ENCODE measurements at regions not wholly inside any gene's neighbourhood (a gene's known extent, or its start where the extent isn't known, plus 50 kb on each side); places are given as distances from the start of the nearest gene placed in this dataset.

DNA sequence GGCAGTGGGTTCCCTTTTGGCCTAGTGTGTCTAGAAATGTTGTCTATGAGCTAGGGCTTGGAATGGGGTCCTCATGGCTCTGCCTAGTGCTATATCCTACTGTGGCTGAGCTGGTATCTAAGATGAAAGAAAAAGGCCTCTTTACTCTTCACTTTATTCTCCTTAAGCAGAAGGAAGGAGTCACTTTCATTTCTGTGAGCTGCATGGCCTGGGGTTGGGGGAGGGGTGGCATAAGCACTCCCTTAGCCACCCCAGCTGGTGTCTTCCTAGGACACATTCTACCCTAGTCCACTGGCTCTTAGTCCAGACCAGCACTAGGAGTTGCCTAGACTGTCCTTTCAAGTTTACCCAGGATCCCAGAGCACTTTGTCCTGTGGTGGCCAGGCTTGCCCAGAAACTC lies 1148.9 kb upstream of the CNTN5 start:
- no peaks in the 10 kb centered on the region for H3K36me3 ChIP-seq (ENCODE audit: control insufficient read depth in 2 of 2, insufficient read depth in 2 of 2, low read length in 1 of 2)
- H3K4me3 ChIP-seq (ENCODE audit: low read length in 2 of 2): no peak overlapping the region
- no peak overlapping the region for H3K27ac ChIP-seq (ENCODE audit: low read depth in 1 of 2, low read length in 1 of 2)
- no peaks in the 10 kb centered on the region for H3K27me3 ChIP-seq (ENCODE audit: control insufficient read depth in 2 of 2, insufficient read depth in 1 of 2, low read length in 1 of 2)
- no peaks in the 10 kb centered on the region for H3K4me1 ChIP-seq (ENCODE audit: control insufficient read depth in 2 of 2, insufficient read depth in 2 of 2, low read length in 2 of 2)
- peaks cover 0 to 5% of the 10 kb centered on the region in 2 donors for H3K9me3 ChIP-seq (ENCODE audit: control insufficient read depth in 2 of 2, insufficient read depth in 1 of 2, low read length in 1 of 2)
- no peak for DNase-seq (ENCODE audit: low read depth in 6 of 9, low spot score in 9 of 9)

DNA sequence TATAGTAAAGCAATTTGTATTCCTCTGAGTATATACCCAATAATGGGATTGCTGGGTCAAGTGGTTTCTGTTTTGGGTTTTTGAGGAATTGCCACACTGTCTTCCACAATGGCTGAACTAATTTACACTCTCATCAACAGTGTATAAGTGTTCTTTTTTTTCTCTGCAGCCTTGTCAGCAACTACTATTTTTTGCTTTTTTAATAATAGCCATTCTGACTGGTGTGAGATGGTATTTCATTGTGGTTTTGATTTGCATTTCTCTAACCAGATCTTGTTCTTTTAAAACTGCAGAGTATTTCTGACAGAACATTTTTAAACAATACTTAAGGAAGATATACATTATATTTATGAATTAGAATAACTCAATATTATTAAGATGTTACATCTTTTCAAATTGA lies 1140.5 kb upstream of the CNTN5 start:
- H3K4me3 ChIP-seq (ENCODE audit: low read length in 2 of 2): no peak overlapping the region
- H3K27me3 ChIP-seq (ENCODE audit: control insufficient read depth in 2 of 2, insufficient read depth in 1 of 2, low read length in 1 of 2): no peaks in the 10 kb centered on the region
- H3K27ac ChIP-seq (ENCODE audit: low read depth in 1 of 2, low read length in 1 of 2): no peak overlapping the region
- no peaks in the 10 kb centered on the region for H3K9me3 ChIP-seq (ENCODE audit: control insufficient read depth in 2 of 2, insufficient read depth in 1 of 2, low read length in 1 of 2)
- no peaks in the 10 kb centered on the region for H3K4me1 ChIP-seq (ENCODE audit: control insufficient read depth in 2 of 2, insufficient read depth in 2 of 2, low read length in 2 of 2)
- no peaks in the 10 kb centered on the region for H3K36me3 ChIP-seq (ENCODE audit: control insufficient read depth in 2 of 2, insufficient read depth in 2 of 2, low read length in 1 of 2)
- DNase-seq (ENCODE audit: low read depth in 6 of 9, low spot score in 9 of 9): no peak

DNA sequence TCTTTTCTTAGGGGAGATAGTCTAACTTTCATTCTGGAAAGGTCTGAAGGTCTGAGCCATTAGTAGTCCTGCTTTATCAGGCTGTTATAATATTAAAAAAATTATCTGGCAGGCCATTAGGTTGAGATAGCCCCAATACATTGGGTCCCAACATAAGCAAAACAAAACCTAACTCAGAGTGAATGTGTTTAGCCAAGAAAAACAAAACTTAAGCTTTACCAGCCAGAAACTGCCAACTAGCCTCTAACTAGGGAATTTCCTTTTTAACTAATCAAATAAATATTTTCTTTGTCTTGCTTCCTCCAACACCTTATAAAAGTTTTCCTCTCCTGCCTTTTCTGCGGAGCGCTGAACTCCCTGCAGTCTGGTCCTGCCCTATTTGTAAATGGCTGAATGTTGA lies 1137.7 kb upstream of the CNTN5 start:
- Histone ChIP-seq H3K27ac (ENCODE audit: low read depth in 1 of 2, low read length in 1 of 2) (no peak overlapping the region), H3K9me3 (ENCODE audit: control insufficient read depth in 2 of 2, insufficient read depth in 1 of 2, low read length in 1 of 2) (no peaks in the 10 kb centered on the region), H3K36me3 (ENCODE audit: control insufficient read depth in 2 of 2, insufficient read depth in 2 of 2, low read length in 1 of 2) (no peaks in the 10 kb centered on the region), H3K4me1 (ENCODE audit: control insufficient read depth in 2 of 2, insufficient read depth in 2 of 2, low read length in 2 of 2) (no peaks in the 10 kb centered on the region), H3K4me3 (ENCODE audit: low read length in 2 of 2) (no peak overlapping the region), H3K27me3 (ENCODE audit: control insufficient read depth in 2 of 2, insufficient read depth in 1 of 2, low read length in 1 of 2) (no peaks in the 10 kb centered on the region)
- WGBS: 94% methylated on average over 2 of the region's 2 CpGs
- DNase-seq (ENCODE audit: low read depth in 6 of 9, low spot score in 9 of 9): no peak

DNA sequence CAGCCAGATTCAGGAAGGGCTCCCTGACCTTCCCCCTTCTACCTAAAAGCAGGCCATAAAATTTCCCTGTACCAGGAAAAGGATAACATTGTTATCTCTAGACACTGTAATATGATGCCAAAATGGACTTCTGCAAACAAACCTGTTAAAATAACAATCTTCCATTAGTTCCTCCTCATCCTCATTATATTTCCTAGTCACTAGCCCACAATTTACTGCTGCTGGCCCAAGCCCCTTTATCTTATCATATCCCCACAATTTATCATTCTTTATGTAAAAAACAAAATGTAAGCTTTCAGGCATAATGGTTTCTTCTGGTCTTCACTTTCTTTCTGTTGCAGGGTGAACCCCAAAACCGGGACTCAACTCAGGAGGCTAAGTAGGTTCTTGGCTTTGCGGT lies 1132.1 kb upstream of the CNTN5 start:
- Histone ChIP-seq H3K27ac (ENCODE audit: low read depth in 1 of 2, low read length in 1 of 2) (no peak overlapping the region), H3K9me3 (ENCODE audit: control insufficient read depth in 2 of 2, insufficient read depth in 1 of 2, low read length in 1 of 2) (no peaks in the 10 kb centered on the region), H3K36me3 (ENCODE audit: control insufficient read depth in 2 of 2, insufficient read depth in 2 of 2, low read length in 1 of 2) (no peaks in the 10 kb centered on the region), H3K4me1 (ENCODE audit: control insufficient read depth in 2 of 2, insufficient read depth in 2 of 2, low read length in 2 of 2) (no peaks in the 10 kb centered on the region), H3K27me3 (ENCODE audit: control insufficient read depth in 2 of 2, insufficient read depth in 1 of 2, low read length in 1 of 2) (no peaks in the 10 kb centered on the region), H3K4me3 (ENCODE audit: low read length in 2 of 2) (no peak overlapping the region)
- WGBS: 94% methylated on average over 2 of the region's 2 CpGs
- no peak for DNase-seq (ENCODE audit: low read depth in 6 of 9, low spot score in 9 of 9)

- Histone ChIP-seq H3K27ac (ENCODE audit: low read depth in 1 of 2, low read length in 1 of 2) (no peak overlapping the region), H3K4me1 (ENCODE audit: control insufficient read depth in 2 of 2, insufficient read depth in 2 of 2, low read length in 2 of 2) (no peaks in the 10 kb centered on the region), H3K36me3 (ENCODE audit: control insufficient read depth in 2 of 2, insufficient read depth in 2 of 2, low read length in 1 of 2) (no peaks in the 10 kb centered on the region), H3K9me3 (ENCODE audit: control insufficient read depth in 2 of 2, insufficient read depth in 1 of 2, low read length in 1 of 2) (no peaks in the 10 kb centered on the region), H3K27me3 (ENCODE audit: control insufficient read depth in 2 of 2, insufficient read depth in 1 of 2, low read length in 1 of 2) (no peaks in the 10 kb centered on the region), H3K4me3 (ENCODE audit: low read length in 2 of 2) (no peak overlapping the region)
- WGBS: 90% methylated on average over 1 of the region's 1 CpG
- no peak for DNase-seq (ENCODE audit: low read depth in 6 of 9, low spot score in 9 of 9)
These were observed 1130.3 kb upstream of the CNTN5 start for GRCh38 chr11:97890466-97890865.

GRCh38 chr11:97893612-97894011 lies 1127.1 kb upstream of the CNTN5 start:
- H3K27ac ChIP-seq (ENCODE audit: low read depth in 1 of 2, low read length in 1 of 2): no peak overlapping the region
- DNase-seq (ENCODE audit: low read depth in 6 of 9, low spot score in 9 of 9): no peak
- H3K4me1 ChIP-seq (ENCODE audit: control insufficient read depth in 2 of 2, insufficient read depth in 2 of 2, low read length in 2 of 2): no peaks in the 10 kb centered on the region
- no peaks in the 10 kb centered on the region for H3K27me3 ChIP-seq (ENCODE audit: control insufficient read depth in 2 of 2, insufficient read depth in 1 of 2, low read length in 1 of 2)
- WGBS: 81% methylated on average over 2 of the region's 2 CpGs
- no peaks in the 10 kb centered on the region for H3K36me3 ChIP-seq (ENCODE audit: control insufficient read depth in 2 of 2, insufficient read depth in 2 of 2, low read length in 1 of 2)
- no peak overlapping the region for H3K4me3 ChIP-seq (ENCODE audit: low read length in 2 of 2)
- H3K9me3 ChIP-seq (ENCODE audit: control insufficient read depth in 2 of 2, insufficient read depth in 1 of 2, low read length in 1 of 2): no peaks in the 10 kb centered on the region

- Histone ChIP-seq H3K27ac (ENCODE audit: low read depth in 1 of 2, low read length in 1 of 2) (no peak overlapping the region), H3K4me1 (ENCODE audit: control insufficient read depth in 2 of 2, insufficient read depth in 2 of 2, low read length in 2 of 2) (no peaks in the 10 kb centered on the region), H3K9me3 (ENCODE audit: control insufficient read depth in 2 of 2, insufficient read depth in 1 of 2, low read length in 1 of 2) (no peaks in the 10 kb centered on the region), H3K4me3 (ENCODE audit: low read length in 2 of 2) (no peak overlapping the region), H3K27me3 (ENCODE audit: control insufficient read depth in 2 of 2, insufficient read depth in 1 of 2, low read length in 1 of 2) (no peaks in the 10 kb centered on the region), H3K36me3 (ENCODE audit: control insufficient read depth in 2 of 2, insufficient read depth in 2 of 2, low read length in 1 of 2) (no peaks in the 10 kb centered on the region)
- DNase-seq (ENCODE audit: low read depth in 6 of 9, low spot score in 9 of 9): no peak
- 95% methylated on average over 2 of the region's 2 CpGs for WGBS
These were observed 1125.8 kb upstream of the CNTN5 start for GRCh38 chr11:97894978-97895377.

GRCh38 chr11:97895572-97895971 lies 1125.2 kb upstream of the CNTN5 start:
- H3K27ac ChIP-seq (ENCODE audit: low read depth in 1 of 2, low read length in 1 of 2): no peak overlapping the region
- no peaks in the 10 kb centered on the region for H3K4me1 ChIP-seq (ENCODE audit: control insufficient read depth in 2 of 2, insufficient read depth in 2 of 2, low read length in 2 of 2)
- H3K36me3 ChIP-seq (ENCODE audit: control insufficient read depth in 2 of 2, insufficient read depth in 2 of 2, low read length in 1 of 2): no peaks in the 10 kb centered on the region
- no peak overlapping the region for H3K4me3 ChIP-seq (ENCODE audit: low read length in 2 of 2)
- no peaks in the 10 kb centered on the region for H3K9me3 ChIP-seq (ENCODE audit: control insufficient read depth in 2 of 2, insufficient read depth in 1 of 2, low read length in 1 of 2)
- WGBS: 89% methylated on average over 3 of the region's 3 CpGs
- no peaks in the 10 kb centered on the region for H3K27me3 ChIP-seq (ENCODE audit: control insufficient read depth in 2 of 2, insufficient read depth in 1 of 2, low read length in 1 of 2)
- no peak for DNase-seq (ENCODE audit: low read depth in 6 of 9, low spot score in 9 of 9)

DNA sequence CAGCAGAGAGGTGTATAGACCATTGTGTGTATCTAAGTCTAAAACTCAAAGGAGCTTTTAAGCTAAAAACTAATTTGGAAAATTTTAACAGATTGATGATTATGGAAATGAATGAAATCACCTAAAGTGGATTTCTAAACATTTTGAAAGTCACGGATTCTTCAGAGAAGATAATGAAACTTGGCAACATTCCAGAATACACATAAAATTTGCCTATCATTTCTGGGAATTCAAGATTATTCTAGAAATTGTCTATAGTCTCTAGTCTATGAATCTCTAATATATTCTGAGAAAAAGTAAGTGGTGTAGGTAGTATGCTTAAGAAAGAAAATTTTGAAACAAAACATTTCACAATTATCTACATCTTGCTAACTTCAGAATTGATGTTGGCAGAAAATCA lies 1117.9 kb upstream of the CNTN5 start:
- Histone ChIP-seq H3K9me3 (ENCODE audit: control insufficient read depth in 2 of 2, insufficient read depth in 1 of 2, low read length in 1 of 2) (no peaks in the 10 kb centered on the region), H3K36me3 (ENCODE audit: control insufficient read depth in 2 of 2, insufficient read depth in 2 of 2, low read length in 1 of 2) (no peaks in the 10 kb centered on the region), H3K4me3 (ENCODE audit: low read length in 2 of 2) (no peak overlapping the region), H3K27me3 (ENCODE audit: control insufficient read depth in 2 of 2, insufficient read depth in 1 of 2, low read length in 1 of 2) (no peaks in the 10 kb centered on the region), H3K27ac (ENCODE audit: low read depth in 1 of 2, low read length in 1 of 2) (no peak overlapping the region), H3K4me1 (ENCODE audit: control insufficient read depth in 2 of 2, insufficient read depth in 2 of 2, low read length in 2 of 2) (no peaks in the 10 kb centered on the region)
- DNase-seq (ENCODE audit: low read depth in 6 of 9, low spot score in 9 of 9): no peak
- WGBS: 94% methylated on average over 1 of the region's 1 CpG

DNA sequence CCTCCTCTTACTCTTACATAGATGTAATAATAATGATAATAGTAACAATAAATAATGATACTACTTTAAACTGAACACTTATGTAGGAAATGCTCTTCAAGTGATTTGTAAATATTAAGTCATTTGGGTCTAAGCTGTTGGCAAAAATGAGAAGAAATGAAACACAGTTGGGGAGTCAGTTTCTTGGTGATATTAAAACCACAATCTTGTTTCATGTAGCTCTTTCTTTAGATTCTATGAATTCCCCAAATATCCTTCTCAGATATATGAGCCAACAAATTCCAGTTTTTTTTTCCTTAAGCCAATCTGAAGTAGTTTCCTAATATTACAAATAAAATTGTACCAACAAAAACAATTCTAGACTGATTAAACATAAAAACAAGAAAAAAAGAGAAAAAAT lies 1115.6 kb upstream of the CNTN5 start:
- Histone ChIP-seq H3K27me3 (ENCODE audit: control insufficient read depth in 2 of 2, insufficient read depth in 1 of 2, low read length in 1 of 2) (no peaks in the 10 kb centered on the region), H3K9me3 (ENCODE audit: control insufficient read depth in 2 of 2, insufficient read depth in 1 of 2, low read length in 1 of 2) (no peaks in the 10 kb centered on the region)
- DNase-seq (ENCODE audit: low read depth in 6 of 9, low spot score in 9 of 9): no peak

More for the DNA sequence above, 1115.6 kb upstream of the CNTN5 start:
- Histone ChIP-seq H3K27ac (ENCODE audit: low read depth in 1 of 2, low read length in 1 of 2) (no peak overlapping the region), H3K36me3 (ENCODE audit: control insufficient read depth in 2 of 2, insufficient read depth in 2 of 2, low read length in 1 of 2) (no peaks in the 10 kb centered on the region), H3K4me3 (ENCODE audit: low read length in 2 of 2) (no peak overlapping the region), H3K4me1 (ENCODE audit: control insufficient read depth in 2 of 2, insufficient read depth in 2 of 2, low read length in 2 of 2) (no peaks in the 10 kb centered on the region)
